H9 (cell line): ENCODE measurements at regions not wholly inside any gene's neighbourhood (a gene's known extent, or its start where the extent isn't known, plus 50 kb on each side); places are given as distances from the start of the nearest gene placed in this dataset.

ENCODE experiments used
- DNase-seq: peaks from one replicate; pipeline ENCODE4 v3.0.0-alpha.2; 2017
- H2AFZ ChIP-seq: one replicate; pipeline ENCODE4 v1.6.1; 2013; ENCODE audit warnings: mild to moderate bottlenecking, low read length, control low read depth, moderate library complexity
- H2AK5ac ChIP-seq: 2 replicates; pipeline ENCODE4 v1.6.1; 2013; ENCODE audit warnings: low read length, control low read depth, mixed read lengths; ENCODE audit not compliant: insufficient read length
- H2BK120ac ChIP-seq: one replicate; pipeline ENCODE4 v1.6.1; 2013; ENCODE audit warnings: low read depth, mild to moderate bottlenecking, low read length, control low read depth, inconsistent platforms; ENCODE audit not compliant: poor library complexity, severe bottlenecking
- H2BK12ac ChIP-seq: 2 replicates; pipeline ENCODE4 v1.6.1; 2013; ENCODE audit warnings: low read length, control low read depth, mixed read lengths, low read depth; ENCODE audit not compliant: insufficient read length
- H2BK15ac ChIP-seq: 2 replicates; pipeline ENCODE4 v1.6.1; 2013; ENCODE audit warnings: low read depth, low read length, control low read depth
- H2BK20ac ChIP-seq: one replicate; pipeline ENCODE4 v1.6.1; 2013; ENCODE audit warnings: low read depth, mild to moderate bottlenecking, low read length, control low read depth, inconsistent platforms; ENCODE audit not compliant: poor library complexity, severe bottlenecking
- H2BK5ac ChIP-seq: 2 replicates; pipeline ENCODE4 v1.6.1; 2013; ENCODE audit warnings: low read length, control low read depth, mixed read lengths; ENCODE audit not compliant: insufficient read length
- H3K14ac ChIP-seq: 2 replicates; pipeline ENCODE4 v1.6.1; 2013; ENCODE audit warnings: low read length, control low read depth; ENCODE audit not compliant: insufficient read depth
- H3K18ac ChIP-seq: 2 replicates; pipeline ENCODE4 v1.6.1; 2013; ENCODE audit warnings: low read depth, mild to moderate bottlenecking, mixed read lengths, low read length, control low read depth; ENCODE audit not compliant: insufficient read length
- H3K23ac ChIP-seq: 2 replicates; pipeline ENCODE4 v1.6.1; 2013; ENCODE audit warnings: low read length, control low read depth, mixed read lengths, low read depth; ENCODE audit not compliant: insufficient read length
- H3K23me2 ChIP-seq: 2 replicates; pipeline ENCODE4 v1.6.1; 2013; ENCODE audit warnings: low read depth, mild to moderate bottlenecking, mixed read lengths, low read length, control low read depth; ENCODE audit not compliant: insufficient read length, poor library complexity, severe bottlenecking
- H3K27ac ChIP-seq: 2 replicates; pipeline ENCODE4 v1.5.1; 2013; ENCODE audit warnings: low read length, control low read depth, mixed read lengths, low read depth; ENCODE audit not compliant: insufficient read length
- H3K27me3 ChIP-seq: 2 replicates; pipeline ENCODE4 v1.6.1; 2013; ENCODE audit warnings: low read length, control low read depth, inconsistent platforms; ENCODE audit not compliant: insufficient read depth
- H3K4ac ChIP-seq: 2 replicates; pipeline ENCODE4 v1.6.1; 2013; ENCODE audit warnings: low read depth, mild to moderate bottlenecking, control low read depth, inconsistent platforms, low read length, moderate library complexity
- H3K4me1 ChIP-seq: 2 replicates; pipeline ENCODE4 v1.6.1; 2013; ENCODE audit warnings: low read length, control low read depth, inconsistent platforms; ENCODE audit not compliant: insufficient read depth
- H3K4me2 ChIP-seq: 2 replicates; pipeline ENCODE4 v1.6.1; 2013; ENCODE audit warnings: low read length, control low read depth, mixed read lengths; ENCODE audit not compliant: insufficient read length, insufficient read depth
- H3K56ac ChIP-seq: 2 replicates; pipeline ENCODE4 v1.6.1; 2013; ENCODE audit warnings: low read depth, mild to moderate bottlenecking, mixed read lengths, low read length, control low read depth; ENCODE audit not compliant: insufficient read length
- H3K79me1 ChIP-seq: 2 replicates; pipeline ENCODE4 v1.6.1; 2013; ENCODE audit warnings: low read depth, mild to moderate bottlenecking, moderate library complexity, low read length, control low read depth, inconsistent platforms; ENCODE audit not compliant: insufficient read depth, poor library complexity, severe bottlenecking
- H3K79me2 ChIP-seq: 2 replicates; pipeline ENCODE4 v1.6.1; 2013; ENCODE audit warnings: low read length, control low read depth, inconsistent platforms; ENCODE audit not compliant: insufficient read depth
- H3K9ac ChIP-seq: 2 replicates; pipeline ENCODE4 v1.6.1; 2013; ENCODE audit warnings: low read length, control low read depth, mixed read lengths; ENCODE audit not compliant: insufficient read length; ENCODE audit errors: extremely low read depth
- H3K9me3 ChIP-seq: one replicate; pipeline ENCODE4 v1.6.1; 2013; ENCODE audit warnings: low read depth, low read length, inconsistent platforms; ENCODE audit not compliant: control insufficient read depth
- H3T11ph ChIP-seq: one replicate; pipeline ENCODE4 v1.6.1; 2013; ENCODE audit warnings: mild to moderate bottlenecking, low read length, control low read depth, inconsistent platforms
- H4K20me1 ChIP-seq: one replicate; pipeline ENCODE4 v1.6.1; 2013; ENCODE audit not compliant: control insufficient read depth, insufficient read length, insufficient read depth
- H4K5ac ChIP-seq: 2 replicates; pipeline ENCODE4 v1.6.1; 2013; ENCODE audit warnings: low read depth, mild to moderate bottlenecking, mixed read lengths, low read length, control low read depth; ENCODE audit not compliant: insufficient read length
- H4K8ac ChIP-seq: replicated peaks from 2 replicates; pipeline ENCODE4 v1.6.1; 2013; ENCODE audit warnings: low read length, control low read depth, mixed read lengths, low read depth; ENCODE audit not compliant: insufficient read length
- H4K91ac ChIP-seq: 2 replicates; pipeline ENCODE4 v1.6.1; 2013; ENCODE audit warnings: low read depth, mild to moderate bottlenecking, moderate library complexity, mixed read lengths, low read length, control low read depth; ENCODE audit not compliant: insufficient read length
- H3K27ac Mint-ChIP-seq, 3 experiments: 2 replicates in 2 of 3; 3 replicates in 1 of 3; pipeline ENCODE4 v1.8.0; 2020 to 2021; ENCODE audit warnings: mixed read lengths in 3 of 3, mild to moderate bottlenecking in 1 of 3, moderate library complexity in 1 of 3
- H3K27me3 Mint-ChIP-seq: 2 replicates; pipeline ENCODE4 v1.8.0; 2021; ENCODE audit warnings: low read depth, mild to moderate bottlenecking, moderate library complexity, mixed read lengths
- H3K36me3 Mint-ChIP-seq, 3 experiments: 2 replicates in 2 of 3; 3 replicates in 1 of 3; pipeline ENCODE4 v1.8.0; 2020 to 2021; ENCODE audit warnings: low read depth in 3 of 3, mixed read lengths in 3 of 3; ENCODE audit not compliant: insufficient read depth in 1 of 3
- H3K4me1 Mint-ChIP-seq, 2 experiments: 2 replicates each; pipeline ENCODE4 v1.8.0; 2020; ENCODE audit warnings: mixed read lengths in 2 of 2
- H3K4me3 Mint-ChIP-seq, 2 experiments: 2 replicates in 1 of 2; 3 replicates in 1 of 2; pipeline ENCODE4 v1.8.0; 2020 to 2021; ENCODE audit warnings: mild to moderate bottlenecking in 2 of 2, mixed read lengths in 2 of 2, moderate library complexity in 1 of 2
- H3K9me3 Mint-ChIP-seq, 2 experiments: 2 replicates in 1 of 2; 3 replicates in 1 of 2; pipeline ENCODE4 v1.8.0; 2020; ENCODE audit warnings: mild to moderate bottlenecking in 2 of 2, mixed read lengths in 2 of 2, moderate library complexity in 1 of 2
- CTCF ChIP-seq: fragments of 200-600 bp; sonication (generic); conservative IDR thresholded peaks from 3 replicates; pipeline ENCODE4 v1.8.0; 2021; ENCODE audit warnings: antibody characterized with exemption, mild to moderate bottlenecking

DNA sequence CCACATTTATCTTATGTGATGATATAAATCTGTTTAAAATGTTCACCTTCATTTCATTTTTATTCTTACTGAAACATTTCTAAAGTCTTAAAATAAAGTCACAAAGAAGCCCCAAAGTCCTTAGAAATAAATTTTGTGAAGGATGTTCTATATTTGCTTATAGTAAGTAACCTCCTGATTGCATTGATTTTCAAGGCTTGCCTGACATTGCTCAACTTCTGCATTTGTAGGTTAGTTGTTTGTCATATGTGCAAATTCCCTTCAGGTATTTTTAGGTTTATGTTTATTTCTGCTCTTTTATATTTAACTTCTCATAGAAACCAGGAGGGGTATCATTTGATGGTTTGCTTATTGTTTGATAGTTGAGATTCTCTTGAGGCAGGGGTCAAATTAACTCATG lies 417.8 kb downstream of the ARL4A start:
- no peak overlapping the region for H2BK120ac ChIP-seq
- no peaks in the 10 kb centered on the region for H3K27me3 Mint-ChIP-seq
- no peak overlapping the region for H2BK15ac ChIP-seq
- H2BK5ac ChIP-seq, result no peak overlapping the region
- H3K23ac ChIP-seq, result no peak overlapping the region
- no peak overlapping the region for H3T11ph ChIP-seq
- no peaks in the 10 kb centered on the region for H4K20me1 ChIP-seq
- H3K4me1 Mint-ChIP-seq, result no peaks in the 10 kb centered on the region
- no peak overlapping the region for H3K9ac ChIP-seq
- H3K27ac ChIP-seq, result no peak overlapping the region
- H4K91ac ChIP-seq, result no peak overlapping the region
- H3K18ac ChIP-seq, result no peak overlapping the region
- no peak overlapping the region for H4K5ac ChIP-seq
- H3K14ac ChIP-seq, result no peak overlapping the region
- no peak overlapping the region for H4K8ac ChIP-seq
- no peak overlapping the region for H2AFZ ChIP-seq
- no peak overlapping the region for H3K56ac ChIP-seq
- H3K79me2 ChIP-seq, result no peaks in the 10 kb centered on the region
- H3K4me3 Mint-ChIP-seq, result no peak overlapping the region
- H3K9me3 Mint-ChIP-seq, result no peaks in the 10 kb centered on the region; a peak in 1 of 5 replicates
- no peaks in the 10 kb centered on the region for H3K23me2 ChIP-seq
- no peak overlapping the region for H2BK12ac ChIP-seq
- 0 out of 7 replicates have a peak, but pooled peaks cover 0 to 2% (median 0%) of the 10 kb centered on the region in 3 experiments for H3K36me3 Mint-ChIP-seq
- H2BK20ac ChIP-seq, result no peak overlapping the region
- DNase-seq, result no peak
- H3K4me1 ChIP-seq, result no peaks in the 10 kb centered on the region
- no peak for TF ChIP-seq CTCF
- no peak overlapping the region for H2AK5ac ChIP-seq
- H3K9me3 ChIP-seq, result no peaks in the 10 kb centered on the region
- H3K27ac Mint-ChIP-seq, result no peak overlapping the region
- no peaks in the 10 kb centered on the region for H3K27me3 ChIP-seq
- no peak overlapping the region for H3K4ac ChIP-seq
- no peaks in the 10 kb centered on the region for H3K79me1 ChIP-seq
- no peak overlapping the region for H3K4me2 ChIP-seq
